Muscle of leg (tissue), 3 donors: ENCODE measurements at regions not wholly inside any gene's neighbourhood (a gene's known extent, or its start where the extent isn't known, plus 50 kb on each side); places are given as distances from the start of the nearest gene placed in this dataset.

Experiments
- DNase-seq: peaks from one replicate; pipeline ENCODE4 v3.0.0; 2013
- H3K27ac ChIP-seq: one replicate; pipeline ENCODE4 v1.5.1; 2013; ENCODE audit warnings: mild to moderate bottlenecking, low read length, control low read depth
- H3K27me3 ChIP-seq: one replicate; pipeline ENCODE4 v1.6.1; 2013; ENCODE audit warnings: low read length; ENCODE audit not compliant: control insufficient read depth, insufficient read depth
- H3K36me3 ChIP-seq: one replicate; pipeline ENCODE4 v1.6.1; 2013; ENCODE audit warnings: low read length; ENCODE audit not compliant: control insufficient read depth, insufficient read depth
- H3K4me1 ChIP-seq: one replicate; pipeline ENCODE4 v1.6.1; 2013; ENCODE audit warnings: low read length; ENCODE audit not compliant: control insufficient read depth, insufficient read depth
- H3K4me3 ChIP-seq: one replicate; pipeline ENCODE4 v1.5.1; 2013; ENCODE audit warnings: low read length, control low read depth
- H3K9me3 ChIP-seq: replicated peaks from 2 replicates; pipeline ENCODE4 v1.6.1; 2013; ENCODE audit warnings: low read depth, low read length; ENCODE audit not compliant: control insufficient read depth
- WGBS: methylation state at CpG from one replicate; pipeline ENCODE4 v1.1.5; 2013; ENCODE audit warnings: missing lambda C conversion rate; ENCODE audit not compliant: insufficient coverage; 5-methylcytosine and 5-hydroxymethylcytosine counted together

GRCh38 chr6:10269814-10270472, 144.9 kb downstream of the TFAP2A start:
- Histone ChIP-seq H3K9me3 (no peaks in the 10 kb centered on the region), H3K36me3 (no peaks in the 10 kb centered on the region), H3K27ac (no peak overlapping the region), H3K4me1 (no peaks in the 10 kb centered on the region), H3K4me3 (no peak overlapping the region), H3K27me3 (peaks cover 5% of the 10 kb centered on the region)
- WGBS: 100% methylated on average over 1 of the region's 6 CpGs
- DNase-seq: no peak

DNA sequence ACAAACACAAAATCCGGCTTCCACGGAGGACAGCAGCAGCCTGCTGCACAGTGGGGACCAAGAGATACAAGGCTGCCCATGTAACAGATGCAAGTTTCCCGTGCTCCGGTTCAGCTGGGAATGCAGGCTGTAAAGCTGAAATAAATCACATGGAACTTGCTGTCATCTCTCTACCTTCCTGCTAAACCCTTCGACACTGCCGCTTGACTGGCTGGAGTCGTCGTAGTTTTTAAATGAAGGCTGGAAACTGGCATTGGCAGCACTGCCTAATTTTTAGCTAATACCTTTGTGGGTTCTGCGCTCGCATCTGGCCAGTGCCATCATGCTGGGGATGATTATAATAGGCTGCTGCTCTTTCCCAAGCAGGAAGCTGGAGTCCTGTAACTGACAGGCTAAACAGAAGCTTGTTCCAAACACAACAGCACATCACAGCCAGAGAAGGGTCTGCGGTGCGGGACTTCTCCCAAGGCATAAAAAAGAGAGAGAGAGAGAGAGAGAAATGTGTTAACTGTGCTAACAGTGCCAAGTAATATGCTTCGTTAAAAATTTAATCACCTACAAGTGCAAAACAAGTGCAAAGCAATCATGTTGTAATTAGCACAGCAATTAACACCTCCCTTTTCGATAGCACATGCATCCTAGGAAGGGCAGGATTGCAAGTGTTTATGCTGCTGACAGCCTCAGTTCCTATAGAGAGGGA, 146.1 kb downstream of the TFAP2A start:
- 7% methylated on average over 4 of the region's 14 CpGs for WGBS
- peaks cover 5% of the 10 kb centered on the region for H3K27me3 ChIP-seq
- DNase-seq: peak; percentile 15
- H3K27ac ChIP-seq: no peak overlapping the region
- H3K4me3 ChIP-seq: no peak overlapping the region
- H3K9me3 ChIP-seq: no peaks in the 10 kb centered on the region
- H3K4me1 ChIP-seq: no peaks in the 10 kb centered on the region
- H3K36me3 ChIP-seq: no peaks in the 10 kb centered on the region

DNA sequence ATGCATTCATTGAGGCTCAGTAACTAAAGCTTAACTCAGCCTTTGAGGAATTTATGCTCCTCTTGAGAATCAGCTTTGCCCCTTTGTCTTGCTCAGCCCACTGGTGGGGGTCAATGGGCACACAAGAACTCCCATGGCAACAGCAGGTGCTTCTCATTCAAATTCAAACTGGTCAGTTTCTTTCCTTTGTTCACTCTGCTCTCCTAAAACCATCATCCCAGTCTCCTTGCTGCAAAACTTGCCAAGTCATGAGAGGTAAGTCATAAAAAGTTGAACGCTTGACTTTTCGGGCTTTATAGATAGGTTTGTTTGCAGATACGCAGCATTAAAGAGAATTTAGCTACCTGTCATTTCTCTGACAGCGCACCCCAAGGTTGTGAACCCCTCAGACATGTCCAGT, 146.8 kb downstream of the TFAP2A start:
- Histone ChIP-seq H3K4me3 (no peak overlapping the region), H3K9me3 (no peaks in the 10 kb centered on the region), H3K27ac (no peak overlapping the region), H3K4me1 (no peaks in the 10 kb centered on the region), H3K27me3 (peaks cover 5% of the 10 kb centered on the region), H3K36me3 (no peaks in the 10 kb centered on the region)
- no CpG with 5 or more reads among the region's 4 CpGs for WGBS
- no peak for DNase-seq

DNA sequence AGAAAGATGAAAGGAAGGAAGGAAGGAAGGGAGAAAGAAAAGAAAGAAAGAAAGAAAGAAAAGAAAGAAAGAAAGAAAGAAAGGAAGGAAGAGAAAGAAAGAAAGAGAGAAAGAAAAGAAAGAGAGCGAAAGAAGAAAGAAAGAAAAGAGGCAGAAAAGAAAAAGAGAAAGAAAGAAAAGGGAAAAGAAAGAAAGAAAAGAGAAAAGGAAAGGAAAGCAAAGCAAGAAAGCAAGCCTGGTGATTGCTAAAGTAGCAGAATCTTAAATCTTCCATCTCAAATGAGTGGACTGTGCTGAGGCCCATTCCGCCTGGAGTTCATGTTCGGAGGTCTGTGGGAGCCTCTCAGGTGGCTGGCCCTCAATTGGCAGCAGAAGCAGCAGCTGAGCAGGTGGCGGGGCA, 148.4 kb downstream of the TFAP2A start:
- H3K4me1 ChIP-seq: no peaks in the 10 kb centered on the region
- no peaks in the 10 kb centered on the region for H3K36me3 ChIP-seq
- no peaks in the 10 kb centered on the region for H3K9me3 ChIP-seq
- peaks cover 5% of the 10 kb centered on the region for H3K27me3 ChIP-seq
- DNase-seq: no peak
- no peak overlapping the region for H3K4me3 ChIP-seq
- 80% methylated on average over 4 of the region's 4 CpGs for WGBS
- H3K27ac ChIP-seq: no peak overlapping the region

GRCh38 chr6:10266061-10266460, 148.8 kb downstream of the TFAP2A start:
- no CpG with 5 or more reads among the region's 2 CpGs for WGBS

DNA sequence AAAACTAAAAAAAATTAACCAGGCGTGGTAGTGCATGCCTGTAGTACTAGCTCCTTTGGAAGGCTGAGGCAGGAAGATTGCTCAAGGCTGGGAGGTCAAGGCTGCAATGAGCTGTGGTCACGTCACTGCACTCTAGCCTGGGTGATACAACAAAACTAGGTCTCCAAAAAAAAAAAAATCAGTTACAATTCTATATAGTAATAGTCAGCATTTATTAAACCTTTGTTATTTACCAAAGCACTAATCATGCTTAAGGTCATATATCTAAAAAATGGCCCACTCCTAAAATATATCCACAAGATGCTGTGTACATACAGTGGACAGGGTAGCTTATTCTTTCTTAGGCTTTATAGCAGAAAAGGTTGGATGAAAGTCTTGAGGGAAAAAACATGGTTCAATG, 152.4 kb downstream of the TFAP2A start:
- Histone ChIP-seq H3K4me1 (no peaks in the 10 kb centered on the region), H3K27me3 (no peaks in the 10 kb centered on the region), H3K27ac (no peak overlapping the region), H3K4me3 (no peak overlapping the region), H3K36me3 (no peaks in the 10 kb centered on the region), H3K9me3 (no peaks in the 10 kb centered on the region)
- no peak for DNase-seq
- WGBS: 86% methylated on average over 1 of the region's 2 CpGs

More at GRCh38 chr6:10266061-10266460, 148.8 kb downstream of the TFAP2A start:
- H3K9me3 ChIP-seq: no peaks in the 10 kb centered on the region
- peaks cover 5% of the 10 kb centered on the region for H3K27me3 ChIP-seq
- H3K27ac ChIP-seq: no peak overlapping the region
- DNase-seq: no peak
- H3K4me3 ChIP-seq: no peak overlapping the region
- no peaks in the 10 kb centered on the region for H3K36me3 ChIP-seq
- H3K4me1 ChIP-seq: no peaks in the 10 kb centered on the region

GRCh38 chr6:10259671-10260070, 155.2 kb downstream of the TFAP2A start:
- Histone ChIP-seq H3K4me3 (no peak overlapping the region), H3K36me3 (no peaks in the 10 kb centered on the region), H3K27me3 (no peaks in the 10 kb centered on the region), H3K27ac (no peak overlapping the region), H3K4me1 (no peaks in the 10 kb centered on the region), H3K9me3 (no peaks in the 10 kb centered on the region)
- no CpG with 5 or more reads among the region's 3 CpGs for WGBS
- DNase-seq: peak; percentile 75

- H3K36me3 ChIP-seq: no peaks in the 10 kb centered on the region
- H3K4me1 ChIP-seq: no peaks in the 10 kb centered on the region
- no peaks in the 10 kb centered on the region for H3K27me3 ChIP-seq
- H3K27ac ChIP-seq: no peak overlapping the region
- no CpG with 5 or more reads among the region's 1 CpG for WGBS
- H3K4me3 ChIP-seq: no peak overlapping the region
- no peak for DNase-seq
- H3K9me3 ChIP-seq: no peaks in the 10 kb centered on the region
Observed at GRCh38 chr6:10258341-10258740, 156.5 kb downstream of the TFAP2A start.

DNA sequence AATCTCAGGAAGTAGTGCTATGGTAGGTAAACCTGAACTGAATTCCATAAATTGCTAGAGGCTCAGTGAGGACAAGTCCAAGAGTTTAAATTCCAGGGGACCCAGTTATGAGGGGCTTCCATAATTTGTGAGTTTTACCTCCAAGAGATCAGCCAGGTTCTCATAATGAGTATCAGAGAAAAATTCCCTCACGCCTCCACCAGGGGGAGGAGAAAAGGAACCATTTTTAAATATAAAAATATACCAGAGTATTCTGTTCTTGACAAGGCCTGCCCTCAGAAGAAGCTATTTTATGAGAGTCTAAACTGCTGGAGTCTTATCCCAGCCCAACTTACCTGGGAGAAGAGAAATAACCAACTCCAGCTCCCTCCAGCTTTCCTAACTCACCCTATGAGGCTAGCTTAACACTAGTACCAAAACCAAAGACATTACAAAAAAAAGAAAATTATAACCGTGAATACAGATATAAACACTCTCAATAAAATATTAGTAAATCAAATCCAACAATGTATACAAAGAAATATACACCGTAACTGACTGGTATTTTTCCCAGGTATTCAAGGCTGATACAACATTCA, 158.7 kb downstream of the TFAP2A start:
- no peaks in the 10 kb centered on the region for H3K36me3 ChIP-seq
- WGBS: no CpG with 5 or more reads among the region's 3 CpGs
- DNase-seq: no peak
- H3K4me3 ChIP-seq: no peak overlapping the region
- H3K27me3 ChIP-seq: no peaks in the 10 kb centered on the region
- H3K4me1 ChIP-seq: no peaks in the 10 kb centered on the region
- H3K27ac ChIP-seq: no peak overlapping the region
- H3K9me3 ChIP-seq: no peaks in the 10 kb centered on the region

DNA sequence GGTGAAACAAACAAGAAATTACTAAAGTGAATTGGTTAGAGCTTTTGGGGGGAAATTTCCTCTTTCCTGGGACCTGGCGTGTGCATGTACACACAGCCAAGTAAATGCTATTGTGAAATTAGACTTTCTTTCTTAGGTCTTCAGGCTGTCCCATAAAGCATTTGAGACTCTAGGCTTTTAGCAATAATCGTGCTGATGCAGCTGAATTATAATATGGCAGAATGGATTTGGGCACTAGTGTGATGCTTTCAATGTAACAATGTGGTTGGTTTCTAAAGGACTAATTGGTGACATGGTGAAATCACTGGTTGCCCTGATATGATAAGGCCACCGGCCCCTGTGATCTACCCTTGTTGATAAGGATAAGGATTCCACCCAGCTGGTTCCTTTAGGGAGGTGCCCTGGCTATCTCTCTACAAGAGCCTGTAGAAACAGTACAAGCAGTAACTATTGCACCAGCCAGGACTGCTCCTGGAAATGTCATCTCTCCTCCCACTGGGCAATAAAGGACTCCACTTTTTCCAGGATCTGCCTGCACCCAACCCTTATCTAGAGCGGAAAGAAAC, 164.1 kb downstream of the TFAP2A start:
- Histone ChIP-seq H3K36me3 (no peaks in the 10 kb centered on the region), H3K27ac (no peak overlapping the region), H3K27me3 (no peaks in the 10 kb centered on the region), H3K4me3 (no peak overlapping the region), H3K4me1 (no peaks in the 10 kb centered on the region), H3K9me3 (no peaks in the 10 kb centered on the region)
- no peak for DNase-seq
- WGBS: 93% methylated on average over 3 of the region's 4 CpGs
